Nephron (organoid): ENCODE measurements at regions not wholly inside any gene's neighbourhood (a gene's known extent, or its start where the extent isn't known, plus 50 kb on each side); places are given as distances from the start of the nearest gene placed in this dataset.

Experiments used
- H3K27ac Mint-ChIP-seq, 3 experiments: 2 replicates each; pipeline ENCODE4 v1.8.0; 2020; ENCODE audit warnings: mixed read lengths in 3 of 3, mild to moderate bottlenecking in 2 of 3, moderate library complexity in 1 of 3
- H3K27me3 Mint-ChIP-seq: 2 replicates; pipeline ENCODE4 v1.8.0; 2021; ENCODE audit warnings: low read depth, mild to moderate bottlenecking, moderate library complexity, mixed read lengths
- H3K36me3 Mint-ChIP-seq: 2 replicates; pipeline ENCODE4 v1.8.0; 2020; ENCODE audit warnings: low read depth, mixed read lengths
- H3K4me1 Mint-ChIP-seq: 2 replicates; pipeline ENCODE4 v1.8.0; 2020; ENCODE audit warnings: mixed read lengths
- H3K4me3 Mint-ChIP-seq, 3 experiments: 2 replicates each; pipeline ENCODE4 v1.8.0; 2020; ENCODE audit warnings: mild to moderate bottlenecking in 3 of 3, mixed read lengths in 3 of 3, moderate library complexity in 2 of 3
- H3K9me3 Mint-ChIP-seq: 2 replicates; pipeline ENCODE4 v1.8.0; 2020; ENCODE audit warnings: mixed read lengths
- CTCF ChIP-seq, 3 experiments: fragments of 200-600 bp; sonication (generic); IDR thresholded peaks; one replicate each; pipeline ENCODE4 v1.5.0; 2021; ENCODE audit warnings: antibody characterized with exemption in 3 of 3; ENCODE audit not compliant: unreplicated experiment in 3 of 3

GRCh38 chr6:126848119-126848518 lies 270.4 kb upstream of the RSPO3 start:
- Mint-ChIP-seq H3K9me3 (peaks cover 7% of the 10 kb centered on the region), H3K4me1 (peaks cover 15% of the 10 kb centered on the region), H3K4me3 (no peak overlapping the region), H3K36me3 (peaks cover 3% of the 10 kb centered on the region), H3K27ac (no peak overlapping the region), H3K27me3 (peaks cover 3% of the 10 kb centered on the region)
- no peak for TF ChIP-seq CTCF (IDR thresholded peaks at IDR 0.05; ENCODE audit: unreplicated experiment in 3 of 3)

GRCh38 chr6:126867641-126868040 lies 250.8 kb upstream of the RSPO3 start:
- H3K9me3 Mint-ChIP-seq, result peaks cover 18% of the 10 kb centered on the region
- no peaks in the 10 kb centered on the region for H3K27me3 Mint-ChIP-seq
- H3K4me1 Mint-ChIP-seq, result peaks cover 5% of the 10 kb centered on the region
- no peak overlapping the region for H3K27ac Mint-ChIP-seq
- TF ChIP-seq CTCF (IDR thresholded peaks at IDR 0.05; ENCODE audit: unreplicated experiment in 3 of 3), result no peak
- H3K4me3 Mint-ChIP-seq, result no peak overlapping the region
- peaks cover 9% of the 10 kb centered on the region for H3K36me3 Mint-ChIP-seq

- H3K4me3 Mint-ChIP-seq, result no peak overlapping the region
- H3K27ac Mint-ChIP-seq, result peak overlapping the region in 2 of 3 experiments; percentile 48 to 57
These were observed 245.1 kb upstream of the RSPO3 start for GRCh38 chr6:126873351-126873750.

GRCh38 chr6:126873791-126874190 lies 244.7 kb upstream of the RSPO3 start:
- H3K4me1 Mint-ChIP-seq, result peaks cover 15% of the 10 kb centered on the region
- no peak overlapping the region for H3K4me3 Mint-ChIP-seq
- no peak for TF ChIP-seq CTCF (IDR thresholded peaks at IDR 0.05; ENCODE audit: unreplicated experiment in 3 of 3)
- H3K27me3 Mint-ChIP-seq, result no peaks in the 10 kb centered on the region
- H3K9me3 Mint-ChIP-seq, result no peaks in the 10 kb centered on the region
- H3K27ac Mint-ChIP-seq, result peak overlapping the region in 2 of 3 experiments; percentile 48 to 57
- H3K36me3 Mint-ChIP-seq, result no peaks in the 10 kb centered on the region

More at GRCh38 chr6:126873351-126873750, 245.1 kb upstream of the RSPO3 start:
- H3K27me3 Mint-ChIP-seq, result no peaks in the 10 kb centered on the region
- H3K4me1 Mint-ChIP-seq, result peaks cover 17% of the 10 kb centered on the region
- TF ChIP-seq CTCF (IDR thresholded peaks at IDR 0.05; ENCODE audit: unreplicated experiment in 3 of 3), result no peak
- H3K9me3 Mint-ChIP-seq, result no peaks in the 10 kb centered on the region
- H3K36me3 Mint-ChIP-seq, result no peaks in the 10 kb centered on the region

- Mint-ChIP-seq H3K4me3 (no peak overlapping the region), H3K27ac (no peak overlapping the region)
- TF ChIP-seq CTCF (IDR thresholded peaks at IDR 0.05; ENCODE audit: unreplicated experiment in 3 of 3), result no peak
These were observed 242.0 kb upstream of the RSPO3 start for GRCh38 chr6:126876446-126876845.

GRCh38 chr6:126880964-126881363 lies 237.5 kb upstream of the RSPO3 start:
- no peak for TF ChIP-seq CTCF (IDR thresholded peaks at IDR 0.05; ENCODE audit: unreplicated experiment in 3 of 3)
- no peaks in the 10 kb centered on the region for H3K36me3 Mint-ChIP-seq
- H3K9me3 Mint-ChIP-seq, result no peaks in the 10 kb centered on the region
- no peak overlapping the region for H3K4me3 Mint-ChIP-seq
- no peaks in the 10 kb centered on the region for H3K27me3 Mint-ChIP-seq
- no peak overlapping the region for H3K27ac Mint-ChIP-seq
- peaks cover 9% of the 10 kb centered on the region for H3K4me1 Mint-ChIP-seq

More at GRCh38 chr6:126876446-126876845, 242.0 kb upstream of the RSPO3 start:
- Mint-ChIP-seq H3K4me1 (peaks cover 16% of the 10 kb centered on the region), H3K27me3 (no peaks in the 10 kb centered on the region), H3K9me3 (no peaks in the 10 kb centered on the region), H3K36me3 (no peaks in the 10 kb centered on the region)
